DOHH2 (cell line): ENCODE measurements at regions not wholly inside any gene's neighbourhood (a gene's known extent, or its start where the extent isn't known, plus 50 kb on each side); places are given as distances from the start of the nearest gene placed in this dataset.

Source experiments
- H3F3A ChIP-seq: fragments of 200-600 bp; sonication (generic), shearing (Covaris generic); 2 replicates; pipeline ENCODE4 v1.6.0; 2016; ENCODE audit warnings: antibody characterized with exemption, mild to moderate bottlenecking; ENCODE audit not compliant: control insufficient read depth, insufficient read depth
- H3K27ac ChIP-seq: fragments of 200-600 bp; sonication (generic); 2 replicates; pipeline ENCODE4 v1.5.1; 2014; ENCODE audit warnings: low read depth, mild to moderate bottlenecking, low read length, moderate library complexity
- H3K27me3 ChIP-seq: fragments of 200-600 bp; sonication (generic); 2 replicates; pipeline ENCODE4 v1.6.1; 2014; ENCODE audit warnings: mild to moderate bottlenecking, low read length, mixed read lengths; ENCODE audit not compliant: control insufficient read depth
- H3K36me3 ChIP-seq: fragments of 200-600 bp; sonication (generic); 2 replicates; pipeline ENCODE4 v1.6.1; 2014; ENCODE audit warnings: mild to moderate bottlenecking, low read length, moderate library complexity, mixed read lengths; ENCODE audit not compliant: control insufficient read depth
- H3K4me1 ChIP-seq: fragments of 200-600 bp; sonication (generic); 2 replicates; pipeline ENCODE4 v1.6.1; 2014; ENCODE audit warnings: mild to moderate bottlenecking, low read length, mixed read lengths; ENCODE audit not compliant: control insufficient read depth
- H3K4me2 ChIP-seq: fragments of 200-600 bp; sonication (generic); 2 replicates; pipeline ENCODE4 v1.6.0; 2014; ENCODE audit warnings: mild to moderate bottlenecking, low read length, moderate library complexity
- H3K4me3 ChIP-seq: fragments of 200-600 bp; sonication (generic); 2 replicates; pipeline ENCODE4 v1.5.1; 2014; ENCODE audit warnings: mild to moderate bottlenecking, low read length, mixed read lengths
- H3K79me2 ChIP-seq: fragments of 200-600 bp; sonication (generic); 2 replicates; pipeline ENCODE4 v1.6.1; 2014; ENCODE audit warnings: mild to moderate bottlenecking, low read length, mixed read lengths; ENCODE audit not compliant: control insufficient read depth
- H3K9me2 ChIP-seq: fragments of 200-600 bp; sonication (generic); replicated peaks from 2 replicates; pipeline ENCODE4 v1.6.1; 2014; ENCODE audit warnings: mild to moderate bottlenecking, low read length, mixed read lengths; ENCODE audit not compliant: control insufficient read depth
- H3K9me3 ChIP-seq: fragments of 200-600 bp; sonication (generic); 2 replicates; pipeline ENCODE4 v1.6.1; 2014; ENCODE audit warnings: antibody characterized with exemption, low read length, mixed read lengths; ENCODE audit not compliant: control insufficient read depth, insufficient read depth
- H4K20me1 ChIP-seq: fragments of 200-600 bp; sonication (generic); 2 replicates; pipeline ENCODE4 v1.6.0; 2014; ENCODE audit warnings: low read depth, mild to moderate bottlenecking, antibody characterized with exemption, low read length, moderate library complexity; ENCODE audit not compliant: control insufficient read depth, insufficient read depth
- EZH2phosphoT487 ChIP-seq: fragments of 200-600 bp; sonication (generic); IDR thresholded peaks from 2 replicates; pipeline ENCODE4 v1.6.1; 2017; ENCODE audit warnings: borderline replicate concordance, mild to moderate bottlenecking, antibody characterized with exemption, low read length, moderate library complexity, mixed read lengths
- TF ChIP-seq, protein P1 (sequence below): fragments of 200-600 bp; sonication (generic); IDR thresholded peaks from one replicate; pipeline ENCODE4 v1.5.1; 2014; ENCODE audit warnings: antibody characterized with exemption, mild to moderate bottlenecking, low read depth, low read length; ENCODE audit not compliant: poor library complexity, severe bottlenecking

DNA sequence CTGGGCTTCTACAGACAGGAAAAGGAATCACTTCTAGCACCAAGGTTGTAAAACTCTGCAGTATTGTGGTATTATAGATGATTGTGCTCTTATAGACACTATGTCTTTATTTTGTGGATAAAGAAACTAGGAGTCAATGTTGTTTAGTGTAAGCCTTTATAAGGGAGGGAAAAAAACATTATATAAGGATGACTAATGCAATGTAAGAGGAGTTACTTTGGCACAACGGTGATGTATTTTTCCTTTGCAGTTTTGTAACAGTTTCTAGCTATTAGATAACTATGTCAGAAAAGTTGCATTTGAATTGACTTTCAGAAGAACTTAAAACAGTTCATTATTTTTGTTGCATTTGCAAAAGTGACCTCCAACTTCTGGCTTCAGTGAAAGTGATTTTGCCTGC is 545.4 kb downstream of the CCDC85A start:
- Histone ChIP-seq H3K36me3 (no peaks in the 10 kb centered on the region), H3K9me3 (peaks cover 7% of the 10 kb centered on the region; the same call in 1 of the 2 replicates), H3K27me3 (no peaks in the 10 kb centered on the region), H3K4me2 (no peak overlapping the region), H3K9me2 (no peaks in the 10 kb centered on the region), H4K20me1 (no peaks in the 10 kb centered on the region), H3K4me1 (no peaks in the 10 kb centered on the region), H3K4me3 (no peak overlapping the region), H3K27ac (no peak overlapping the region), H3F3A (no peaks in the 10 kb centered on the region), H3K79me2 (no peaks in the 10 kb centered on the region)
- TF ChIP-seq, protein P1, sequence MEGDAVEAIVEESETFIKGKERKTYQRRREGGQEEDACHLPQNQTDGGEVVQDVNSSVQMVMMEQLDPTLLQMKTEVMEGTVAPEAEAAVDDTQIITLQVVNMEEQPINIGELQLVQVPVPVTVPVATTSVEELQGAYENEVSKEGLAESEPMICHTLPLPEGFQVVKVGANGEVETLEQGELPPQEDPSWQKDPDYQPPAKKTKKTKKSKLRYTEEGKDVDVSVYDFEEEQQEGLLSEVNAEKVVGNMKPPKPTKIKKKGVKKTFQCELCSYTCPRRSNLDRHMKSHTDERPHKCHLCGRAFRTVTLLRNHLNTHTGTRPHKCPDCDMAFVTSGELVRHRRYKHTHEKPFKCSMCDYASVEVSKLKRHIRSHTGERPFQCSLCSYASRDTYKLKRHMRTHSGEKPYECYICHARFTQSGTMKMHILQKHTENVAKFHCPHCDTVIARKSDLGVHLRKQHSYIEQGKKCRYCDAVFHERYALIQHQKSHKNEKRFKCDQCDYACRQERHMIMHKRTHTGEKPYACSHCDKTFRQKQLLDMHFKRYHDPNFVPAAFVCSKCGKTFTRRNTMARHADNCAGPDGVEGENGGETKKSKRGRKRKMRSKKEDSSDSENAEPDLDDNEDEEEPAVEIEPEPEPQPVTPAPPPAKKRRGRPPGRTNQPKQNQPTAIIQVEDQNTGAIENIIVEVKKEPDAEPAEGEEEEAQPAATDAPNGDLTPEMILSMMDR = no peak
- TF ChIP-seq EZH2phosphoT487 = no peak

DNA sequence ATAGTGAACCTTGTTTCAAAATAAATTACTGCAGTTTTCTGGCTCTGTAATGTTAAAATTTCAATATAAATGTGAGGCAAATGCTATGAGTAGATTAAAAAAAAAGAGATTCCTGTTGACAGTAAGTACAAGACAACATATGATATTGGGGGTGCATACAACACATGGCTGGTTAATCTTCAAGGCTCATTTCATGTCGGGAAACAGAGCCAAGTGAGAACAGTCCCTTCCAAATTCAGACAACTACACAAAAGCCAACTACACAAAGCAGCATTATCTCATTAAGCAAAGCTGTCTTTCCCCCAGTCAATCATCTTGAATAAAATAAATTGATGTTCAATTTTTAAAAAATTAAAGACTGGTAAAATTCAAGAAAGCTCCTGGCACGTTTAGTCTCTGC is 549.2 kb downstream of the CCDC85A start:
- H3K9me2 ChIP-seq = no peaks in the 10 kb centered on the region
- H3K4me3 ChIP-seq = no peak overlapping the region
- H3K36me3 ChIP-seq = no peaks in the 10 kb centered on the region
- TF ChIP-seq EZH2phosphoT487 = no peak
- TF ChIP-seq, protein P1 = no peak
- H3F3A ChIP-seq = no peaks in the 10 kb centered on the region
- no peak overlapping the region for H3K27ac ChIP-seq
- no peaks in the 10 kb centered on the region for H3K4me1 ChIP-seq
- H3K9me3 ChIP-seq = no peaks in the 10 kb centered on the region
- H3K4me2 ChIP-seq = no peak overlapping the region
- no peaks in the 10 kb centered on the region for H4K20me1 ChIP-seq
- H3K27me3 ChIP-seq = no peaks in the 10 kb centered on the region
- H3K79me2 ChIP-seq = no peaks in the 10 kb centered on the region

GRCh38 chr2:56739413-56739812 is 555.6 kb downstream of the CCDC85A start:
- H3K9me3 ChIP-seq = no peaks in the 10 kb centered on the region
- no peaks in the 10 kb centered on the region for H3K4me1 ChIP-seq
- H3K9me2 ChIP-seq = no peaks in the 10 kb centered on the region
- no peak overlapping the region for H3K4me2 ChIP-seq
- no peaks in the 10 kb centered on the region for H3K36me3 ChIP-seq
- H3K79me2 ChIP-seq = no peaks in the 10 kb centered on the region
- no peak overlapping the region for H3K27ac ChIP-seq
- no peak overlapping the region for H3K4me3 ChIP-seq
- no peaks in the 10 kb centered on the region for H4K20me1 ChIP-seq
- TF ChIP-seq, protein P1 = no peak
- TF ChIP-seq EZH2phosphoT487 = no peak
- no peaks in the 10 kb centered on the region for H3F3A ChIP-seq
- H3K27me3 ChIP-seq = no peaks in the 10 kb centered on the region
